ENCODE measurements at regions not wholly inside any gene's neighbourhood (a gene's known extent, or its start where the extent isn't known, plus 50 kb on each side); places are given as distances from the start of the nearest gene placed in this dataset.
"Not testable (repeated sequence)": the region's sequence is repeated elsewhere in the genome, so short reads cannot be mapped to it uniquely, and the experiment has no call there.

- 90 to 91% methylated on average over 5 to 12 of the region's 12 CpGs for WGBS, 2 donors
- Histone ChIP-seq H3K4me1 (no peaks in the 10 kb centered on the region), H3K27me3 (no peaks in the 10 kb centered on the region), H3K4me3 (no peak overlapping the region), H3K36me3 (no peaks in the 10 kb centered on the region), H3K9me3 (no peaks in the 10 kb centered on the region), H3K27ac (no peak overlapping the region)
- DNase-seq (ENCODE audit: low spot score in 2 of 2): no peak
- TF ChIP-seq CTCF (IDR thresholded peaks at IDR 0.05): no peak
- TF ChIP-seq EP300 (IDR thresholded peaks at IDR 0.05): no peak
- TF ChIP-seq POLR2A (IDR thresholded peaks at IDR 0.05): no peak
Observed at GRCh38 chrX:121871122-121871521, 823.7 kb downstream of the GLUD2 start.

- Histone ChIP-seq H3K27ac (no peak overlapping the region), H3K9me3 (no peaks in the 10 kb centered on the region), H3K36me3 (no peaks in the 10 kb centered on the region), H3K4me1 (no peaks in the 10 kb centered on the region), H3K4me3 (no peak overlapping the region), H3K27me3 (no peaks in the 10 kb centered on the region)
- DNase-seq (ENCODE audit: low spot score in 2 of 2): no peak
- no peak for TF ChIP-seq POLR2A (IDR thresholded peaks at IDR 0.05)
- TF ChIP-seq CTCF (IDR thresholded peaks at IDR 0.05): no peak
- TF ChIP-seq EP300 (IDR thresholded peaks at IDR 0.05): no peak
Observed at GRCh38 chrX:121876305-121876704, 828.9 kb downstream of the GLUD2 start.

GRCh38 chrX:121877337-121877736, 829.9 kb downstream of the GLUD2 start:
- not testable (repeated sequence) for H3K36me3 ChIP-seq; DNase-seq (ENCODE audit: low spot score in 2 of 2); H3K27ac ChIP-seq; H3K9me3 ChIP-seq; H3K27me3 ChIP-seq; H3K4me1 ChIP-seq; H3K4me3 ChIP-seq
- 90 to 96% methylated on average over 16 to 18 of the region's 18 CpGs for WGBS, 2 donors

- WGBS, 2 donors: 68 to 75% methylated on average over 2 of the region's 2 CpGs
- no peaks in the 10 kb centered on the region for H3K27me3 ChIP-seq
- H3K36me3 ChIP-seq: no peaks in the 10 kb centered on the region
- TF ChIP-seq EP300 (IDR thresholded peaks at IDR 0.05): no peak
- no peak for TF ChIP-seq POLR2A (IDR thresholded peaks at IDR 0.05)
- no peak for TF ChIP-seq CTCF (IDR thresholded peaks at IDR 0.05)
- H3K9me3 ChIP-seq: no peaks in the 10 kb centered on the region
- DNase-seq (ENCODE audit: low spot score in 2 of 2): no peak
- no peaks in the 10 kb centered on the region for H3K4me1 ChIP-seq
- H3K27ac ChIP-seq: no peak overlapping the region
- no peak overlapping the region for H3K4me3 ChIP-seq
Observed at GRCh38 chrX:121886557-121886956, 839.1 kb downstream of the GLUD2 start.

GRCh38 chrX:121894756-121895155, 847.3 kb downstream of the GLUD2 start:
- no peaks in the 10 kb centered on the region for H3K36me3 ChIP-seq
- no peaks in the 10 kb centered on the region for H3K27me3 ChIP-seq
- DNase-seq (ENCODE audit: low spot score in 2 of 2): no peak
- WGBS, 2 donors: 82 to 93% methylated on average over 3 of the region's 3 CpGs
- H3K9me3 ChIP-seq: no peaks in the 10 kb centered on the region
- no peaks in the 10 kb centered on the region for H3K4me1 ChIP-seq
- no peak overlapping the region for H3K27ac ChIP-seq
- TF ChIP-seq CTCF (IDR thresholded peaks at IDR 0.05) (no peak), EP300 (IDR thresholded peaks at IDR 0.05) (no peak), POLR2A (IDR thresholded peaks at IDR 0.05) (no peak)
- H3K4me3 ChIP-seq: no peak overlapping the region

- WGBS, 2 donors: 53 to 71% methylated on average over 2 of the region's 2 CpGs
- Histone ChIP-seq H3K4me1 (no peaks in the 10 kb centered on the region), H3K4me3 (no peak overlapping the region), H3K27me3 (no peaks in the 10 kb centered on the region), H3K9me3 (no peaks in the 10 kb centered on the region), H3K27ac (no peak overlapping the region), H3K36me3 (no peaks in the 10 kb centered on the region)
- DNase-seq (ENCODE audit: low spot score in 2 of 2): no peak
- no peak for TF ChIP-seq EP300 (IDR thresholded peaks at IDR 0.05)
- no peak for TF ChIP-seq CTCF (IDR thresholded peaks at IDR 0.05)
- no peak for TF ChIP-seq POLR2A (IDR thresholded peaks at IDR 0.05)
Observed at GRCh38 chrX:121902463-121902862, 855.1 kb downstream of the GLUD2 start.
